LNCAP (cell line): ENCODE measurements at regions not wholly inside any gene's neighbourhood (a gene's known extent, or its start where the extent isn't known, plus 50 kb on each side); places are given as distances from the start of the nearest gene placed in this dataset.

Source experiments
- CTCF ChIP-seq: fragments of 450-650 bp; IDR thresholded peaks from 2 replicates; pipeline ENCODE4 v1.5.1; 2017; ENCODE audit warnings: mild to moderate bottlenecking

DNA sequence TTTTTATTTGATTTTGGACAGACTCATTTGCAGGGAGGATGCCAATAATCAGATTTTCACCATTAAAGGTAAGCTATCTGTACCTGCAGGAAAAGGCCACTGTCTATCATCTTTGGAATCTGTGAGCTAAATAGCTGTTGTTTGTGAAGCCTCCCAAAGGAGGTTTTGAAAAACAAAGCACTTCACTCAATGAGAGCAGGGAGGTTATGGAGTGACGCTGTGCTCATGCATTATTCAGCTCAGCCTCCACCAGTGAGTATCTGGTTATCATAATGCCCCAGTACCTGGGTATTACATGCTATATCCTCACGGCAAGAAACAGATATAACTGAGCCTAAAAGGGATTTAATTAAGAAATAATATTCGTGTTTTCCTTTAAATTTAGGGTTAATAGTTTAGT is 189.6 kb upstream of the PIK3C3 start:
- no peak for TF ChIP-seq CTCF

- no peak for TF ChIP-seq CTCF
Measured at GRCh38 chr18:41763361-41763760, 191.7 kb upstream of the PIK3C3 start.

DNA sequence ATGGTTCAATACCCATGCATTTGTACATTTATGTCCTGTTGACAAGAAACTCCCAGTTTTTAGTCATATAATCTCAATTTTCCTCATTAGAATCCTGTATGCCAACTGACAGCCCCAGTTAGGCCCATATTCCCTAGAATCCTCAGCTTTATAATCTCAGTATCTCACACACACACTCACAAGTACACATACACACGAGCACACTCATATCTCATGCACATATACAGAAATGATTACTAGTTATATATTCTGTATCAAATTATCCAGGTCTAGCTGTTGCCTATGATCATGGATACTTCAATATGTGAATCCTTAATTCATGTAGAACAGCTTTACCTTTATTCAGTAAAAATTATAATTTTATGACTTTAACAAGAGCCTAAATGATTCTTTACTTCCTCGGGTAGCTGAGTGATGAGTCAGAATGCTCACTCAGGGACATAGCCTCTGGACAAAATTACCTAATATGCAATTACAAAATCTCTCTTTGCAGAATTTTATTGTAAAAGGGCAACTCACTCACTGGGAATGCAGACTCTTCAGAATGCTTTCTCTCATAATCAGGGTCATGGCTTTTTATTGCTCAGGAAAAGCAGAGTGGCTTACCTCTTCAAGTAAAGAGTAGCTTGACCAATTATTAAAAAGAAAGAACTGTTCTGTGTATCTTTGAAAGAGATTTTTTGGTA is 193.6 kb upstream of the PIK3C3 start:
- TF ChIP-seq CTCF: no peak

- TF ChIP-seq CTCF: no peak
Measured at GRCh38 chr18:41758534-41758933, 196.5 kb upstream of the PIK3C3 start.

DNA sequence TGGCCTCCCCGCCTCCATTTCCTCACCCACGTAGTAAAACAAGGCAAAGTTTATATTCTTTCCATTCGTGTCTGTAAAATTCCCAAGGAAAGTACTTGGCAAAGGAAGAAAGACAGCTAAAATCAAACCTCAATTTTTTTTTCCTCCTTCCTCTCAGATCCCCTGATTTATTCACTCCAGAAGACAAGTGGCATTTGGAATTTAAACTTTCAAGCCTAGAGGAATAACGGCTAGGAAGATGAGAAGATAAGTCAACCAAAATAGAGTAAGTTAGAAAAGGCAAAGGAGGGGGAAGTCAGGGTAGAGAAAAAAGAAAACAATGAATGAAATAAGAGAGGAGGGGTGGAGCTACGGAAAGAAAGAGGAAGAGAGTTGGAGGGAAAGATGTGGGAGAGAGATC is 198.9 kb upstream of the PIK3C3 start:
- no peak for TF ChIP-seq CTCF

DNA sequence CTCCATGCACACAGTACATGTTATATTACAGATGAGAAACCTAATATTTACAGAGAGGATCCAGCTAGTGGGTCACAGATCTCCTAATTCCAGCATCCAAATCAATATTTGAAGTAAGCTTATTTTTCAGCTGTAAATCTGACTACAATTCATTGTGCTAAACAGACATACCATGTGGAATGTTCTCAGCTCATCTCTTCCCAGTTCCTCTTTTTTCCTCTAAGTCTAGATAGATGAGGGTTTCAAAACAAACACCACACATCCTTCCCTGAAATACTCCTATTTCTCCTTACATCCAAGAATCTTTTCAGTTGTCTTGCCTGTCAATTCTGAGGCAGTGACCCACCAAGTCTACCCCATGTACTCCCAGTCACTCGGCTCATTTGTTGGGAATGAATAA is 200.7 kb upstream of the PIK3C3 start:
- TF ChIP-seq CTCF: no peak

GRCh38 chr18:41753826-41754225 is 201.2 kb upstream of the PIK3C3 start:
- TF ChIP-seq CTCF: no peak

GRCh38 chr18:41752826-41753225 is 202.2 kb upstream of the PIK3C3 start:
- no peak for TF ChIP-seq CTCF
